Activated CD4-positive, alpha-beta T cell treated with anti-CD3 and anti-CD28 coated beads, Interleukin-2, amount 50 U/mL, for 4 hours (primary cell): ENCODE measurements at regions not wholly inside any gene's neighbourhood (a gene's known extent, or its start where the extent isn't known, plus 50 kb on each side); places are given as distances from the start of the nearest gene placed in this dataset.

Source experiments
- DNase-seq, 2 experiments: peaks; one replicate each; pipeline ENCODE4 v3.0.0-alpha.2; 2020

DNA sequence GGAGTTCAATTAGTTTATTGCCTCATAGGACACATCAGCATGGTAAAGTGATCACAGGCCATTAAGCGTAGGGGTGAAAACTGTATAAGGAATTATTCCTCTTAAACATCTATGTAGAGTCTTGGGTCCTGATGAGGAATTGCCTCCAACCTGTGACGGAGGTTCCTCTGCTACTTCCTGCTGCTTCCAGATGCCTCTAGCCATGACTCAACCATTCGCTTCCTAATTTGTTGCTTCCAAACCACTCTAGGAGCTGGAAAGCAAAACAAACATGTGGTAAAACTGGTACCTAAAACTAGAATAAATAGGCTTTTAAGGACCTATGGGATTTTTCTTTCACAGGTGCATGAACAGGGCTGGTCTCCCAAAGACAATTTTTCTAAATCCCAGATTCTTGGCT lies 253.8 kb downstream of the KLF12 start:
- no peak for DNase-seq

DNA sequence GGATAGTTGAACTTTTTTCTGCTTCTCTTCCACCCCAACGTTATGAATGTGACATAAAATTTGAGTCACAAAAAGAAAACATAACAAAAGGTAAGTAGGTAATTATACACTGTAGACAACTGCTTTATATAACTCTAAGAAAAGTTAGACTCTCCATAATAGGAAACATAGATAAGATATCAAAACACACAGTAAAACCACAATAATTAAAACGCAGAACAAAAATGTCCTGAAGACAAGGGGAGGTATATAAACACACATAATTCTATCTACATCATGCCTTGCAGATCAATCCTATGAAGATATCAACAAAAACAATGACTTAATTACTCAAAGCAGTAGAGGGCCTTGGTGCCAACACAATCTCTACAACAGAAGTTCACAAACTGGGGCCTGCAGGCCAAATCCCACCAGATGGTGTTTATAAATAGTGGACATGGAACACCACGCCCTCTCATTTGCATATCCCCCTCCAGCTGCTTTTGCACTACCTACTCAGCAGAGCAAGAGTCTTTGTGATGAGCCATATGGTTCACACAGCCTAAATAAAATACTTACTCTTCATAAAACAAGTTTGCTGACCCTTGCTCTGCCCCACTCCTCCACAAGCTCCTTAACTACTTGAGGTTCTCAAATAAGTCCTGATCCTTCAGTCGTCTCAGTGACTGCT lies 254.7 kb downstream of the KLF12 start:
- no peak for DNase-seq

DNA sequence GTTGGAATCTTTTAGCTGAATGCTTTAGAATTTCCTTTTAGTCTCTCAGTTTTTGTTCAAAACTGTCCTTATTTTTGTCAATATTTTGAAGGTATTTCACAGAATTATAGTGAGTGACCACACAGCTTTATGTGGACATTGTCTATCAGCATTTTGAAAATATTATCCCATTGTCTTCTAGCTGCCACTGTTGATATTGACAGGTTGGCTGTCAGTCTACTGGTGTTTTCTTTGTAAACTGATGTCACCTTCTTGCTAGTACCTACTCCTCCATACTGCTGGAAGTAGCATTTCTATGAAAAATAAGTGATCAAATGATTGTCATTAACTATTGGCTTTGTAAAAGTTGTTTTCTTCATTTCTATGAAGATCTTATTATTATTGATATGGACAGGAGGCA lies 256.8 kb downstream of the KLF12 start:
- DNase-seq, result no peak

DNA sequence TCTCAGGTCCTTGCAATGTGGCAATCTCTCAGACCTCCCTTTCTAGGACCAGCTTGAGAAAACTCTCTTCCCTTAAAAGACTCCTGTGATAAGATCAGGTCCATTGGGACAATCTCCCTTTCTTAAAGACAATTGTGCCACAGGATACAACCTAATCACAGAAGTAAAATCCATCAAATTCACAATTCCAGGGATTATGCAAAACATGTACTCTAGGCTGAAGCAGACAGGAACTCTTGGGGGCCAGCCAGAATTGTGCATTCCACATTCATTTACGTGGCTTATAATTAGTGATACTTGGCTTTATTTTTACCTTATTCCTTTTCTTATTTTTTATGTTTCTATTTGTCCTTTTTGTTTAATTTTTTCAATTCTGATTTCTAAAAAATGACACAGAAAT lies 257.9 kb downstream of the KLF12 start:
- DNase-seq, result no peak

DNA sequence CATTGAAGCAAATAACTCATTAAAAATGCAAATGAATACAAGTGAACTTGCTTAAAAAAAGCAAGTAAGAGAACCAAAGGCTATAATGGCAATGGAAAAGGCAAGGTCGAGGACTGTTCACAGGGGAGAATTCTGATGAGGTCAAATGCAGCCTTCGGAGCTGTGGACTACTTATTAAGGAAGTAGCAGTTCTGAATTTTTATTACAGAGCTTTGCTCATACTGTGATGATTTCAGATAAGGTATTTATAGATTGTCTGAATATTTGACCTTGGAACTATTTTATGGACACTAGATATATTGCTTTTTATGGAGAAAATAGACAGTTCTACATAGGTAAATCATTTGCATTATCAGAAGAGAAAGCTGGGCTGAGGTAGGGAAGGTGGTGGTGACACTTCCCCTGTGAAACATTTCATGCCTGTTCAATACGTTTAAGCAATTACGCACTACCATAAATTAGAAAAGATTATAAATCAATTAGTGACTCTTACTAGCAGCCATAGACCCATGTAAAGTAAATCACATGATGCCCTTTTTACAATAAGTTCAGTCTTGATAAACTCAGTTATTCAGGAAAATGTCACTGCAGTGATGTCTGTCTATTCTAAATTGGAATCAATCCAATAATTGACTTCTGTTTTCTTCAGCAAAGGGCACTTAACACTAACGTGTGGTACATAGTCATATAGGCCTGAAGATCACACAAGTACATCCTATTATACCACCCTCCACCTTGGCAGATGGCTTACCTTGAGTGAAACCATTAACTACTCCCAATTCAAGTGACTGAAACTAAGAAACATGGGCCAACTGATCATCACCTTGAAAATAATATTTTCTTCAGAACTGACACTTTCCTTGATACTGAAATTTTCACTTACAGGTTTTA lies 260.0 kb downstream of the KLF12 start:
- DNase-seq, result no peak

DNA sequence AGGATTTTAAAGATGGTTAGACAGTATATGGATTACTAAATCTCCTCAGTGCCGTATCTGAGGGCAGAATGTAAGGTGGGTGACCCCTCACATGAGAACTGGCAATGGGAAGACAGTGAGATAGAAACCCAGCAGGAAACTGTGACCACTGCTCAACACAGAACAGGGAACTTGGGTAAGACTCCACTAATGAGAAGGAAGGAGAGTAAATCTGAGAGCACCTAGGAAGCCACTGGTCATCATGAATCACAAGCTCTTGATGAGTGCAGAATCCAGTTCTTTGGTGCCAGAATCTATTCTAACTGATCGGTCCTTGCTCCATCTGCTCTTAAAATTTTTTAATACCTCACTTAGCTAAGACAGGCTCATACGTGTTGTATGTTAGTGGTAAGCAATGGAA lies 261.8 kb downstream of the KLF12 start:
- DNase-seq, result no peak

DNA sequence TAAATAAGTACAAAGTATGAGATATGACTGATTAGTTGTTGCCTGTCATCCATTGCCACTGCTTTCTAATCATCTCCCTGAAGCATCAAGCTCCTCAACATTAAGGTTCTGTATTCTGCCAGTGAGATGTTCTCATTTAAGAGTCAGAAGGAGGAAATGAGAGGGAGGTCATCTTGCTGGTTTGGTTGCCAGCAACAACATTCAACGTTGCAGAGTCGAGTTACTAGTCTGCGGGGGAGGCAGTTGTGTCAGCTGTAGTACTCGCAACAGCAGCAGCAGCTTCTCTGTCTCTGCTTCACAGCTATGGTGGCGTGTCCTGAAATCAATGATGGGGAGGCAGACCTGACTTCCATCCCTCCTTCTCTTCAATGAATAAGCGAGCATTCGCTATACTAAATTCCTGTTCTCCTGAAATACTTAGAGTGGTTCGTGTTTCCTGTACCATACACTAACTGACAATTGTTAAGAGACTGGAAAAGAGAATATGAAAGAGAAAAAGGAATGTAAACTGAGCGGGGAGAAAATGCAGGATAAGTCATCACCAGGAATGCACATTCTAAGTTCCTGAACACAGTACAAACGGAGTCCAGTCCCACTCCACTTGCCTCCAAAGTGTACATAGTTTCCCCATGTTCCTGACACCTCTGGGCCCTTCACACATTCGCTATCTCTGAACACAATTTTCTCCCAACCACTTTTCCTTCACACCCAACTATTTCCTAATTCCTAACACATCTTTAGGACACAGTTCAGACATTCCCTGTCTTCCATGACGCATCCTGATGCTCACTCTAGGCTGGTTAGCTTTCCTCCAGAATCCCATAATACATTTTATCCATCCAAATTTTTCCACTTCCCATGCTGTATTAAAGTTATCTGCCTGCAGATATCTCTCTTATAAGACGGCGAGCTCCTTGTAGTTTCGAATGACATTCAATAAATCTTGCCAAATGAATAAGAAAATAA lies 263.0 kb downstream of the KLF12 start:
- DNase-seq, result no peak

DNA sequence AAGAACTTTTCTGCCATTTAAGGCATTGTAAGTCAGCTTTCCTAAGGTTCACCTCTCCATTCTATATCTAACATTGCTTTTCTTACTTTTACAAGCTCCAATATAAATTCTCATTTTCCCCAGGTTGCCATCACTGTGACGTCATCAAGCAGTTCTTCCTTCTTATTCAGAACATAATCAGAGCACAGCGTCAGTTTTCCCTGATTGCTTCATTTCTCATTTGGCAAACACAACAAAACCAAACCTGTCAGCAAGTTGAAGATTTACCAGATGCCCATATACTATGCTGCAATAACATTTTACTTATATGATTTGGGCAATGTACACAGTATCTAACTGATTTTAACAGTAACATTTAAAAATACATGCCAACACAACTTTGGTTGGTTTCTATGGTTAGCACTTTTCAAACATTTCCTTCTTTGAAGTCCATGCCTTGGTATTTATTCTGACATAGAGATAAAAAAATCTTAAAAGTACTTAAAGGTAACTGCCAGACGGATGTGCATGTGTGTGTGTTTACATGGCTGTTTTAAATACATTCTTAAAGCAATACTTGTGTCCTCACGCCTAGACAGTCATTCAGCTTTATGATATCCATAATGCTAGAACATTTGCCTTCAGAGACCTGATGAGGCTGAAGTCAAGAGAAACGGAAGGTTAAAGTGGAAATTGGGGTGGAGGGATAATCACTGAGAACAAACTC lies 264.0 kb downstream of the KLF12 start:
- no peak for DNase-seq

DNA sequence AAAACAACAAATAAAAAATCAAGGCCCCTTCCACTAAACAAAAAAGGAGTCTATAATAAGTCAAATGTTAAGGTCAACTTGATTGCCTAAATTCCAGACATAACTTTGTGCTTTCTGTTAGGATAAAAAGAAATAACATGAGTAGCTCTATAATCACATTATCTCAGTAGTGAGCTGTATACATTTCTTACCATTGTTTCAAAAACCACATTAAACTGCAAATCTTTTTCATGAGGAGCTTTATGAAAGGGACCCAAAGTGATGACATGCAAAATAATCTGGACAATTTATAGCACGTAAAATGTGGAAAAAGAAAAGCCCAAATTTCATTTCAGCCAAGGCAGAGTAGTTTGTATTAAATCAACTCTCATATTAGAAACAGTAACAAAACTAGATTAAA lies 269.2 kb downstream of the KLF12 start:
- no peak for DNase-seq

DNA sequence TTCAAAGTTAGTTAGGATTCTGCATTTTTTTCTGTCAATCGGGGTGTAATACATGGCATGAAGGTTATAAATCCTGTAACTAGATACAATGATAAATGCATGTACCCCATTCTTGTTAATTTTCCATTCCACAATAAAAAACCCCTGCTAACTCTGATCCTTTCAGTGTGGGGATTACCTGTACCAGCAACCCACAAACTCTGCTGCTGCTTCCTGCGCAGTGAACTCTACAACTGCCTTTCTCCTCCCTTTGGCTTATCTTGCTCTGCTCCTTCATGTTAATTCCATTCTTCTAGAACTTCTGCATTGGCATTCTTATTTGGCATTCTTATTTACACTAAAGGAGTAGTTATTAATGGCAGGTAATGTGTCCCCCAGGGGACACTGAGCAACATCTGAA lies 273.1 kb downstream of the KLF12 start:
- DNase-seq, result no peak

DNA sequence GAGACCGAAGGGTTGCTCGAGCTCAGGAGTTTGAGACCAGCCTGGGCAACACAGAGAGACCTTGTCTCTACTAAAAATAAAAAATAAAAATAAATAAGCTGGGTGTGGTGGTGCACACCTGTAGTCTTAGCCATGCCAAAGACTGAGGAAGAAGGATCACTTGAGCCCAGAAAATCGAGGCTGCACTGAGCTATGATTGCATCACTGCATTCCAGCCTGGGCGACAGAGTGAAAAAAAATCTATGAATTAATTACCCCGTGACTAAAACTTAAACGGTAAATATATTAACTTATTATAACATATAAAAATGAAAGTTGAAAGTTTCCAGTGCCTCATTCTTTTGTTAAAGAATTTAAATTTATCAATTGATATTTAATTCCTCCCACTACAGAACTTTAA lies 273.7 kb downstream of the KLF12 start:
- no peak for DNase-seq

DNA sequence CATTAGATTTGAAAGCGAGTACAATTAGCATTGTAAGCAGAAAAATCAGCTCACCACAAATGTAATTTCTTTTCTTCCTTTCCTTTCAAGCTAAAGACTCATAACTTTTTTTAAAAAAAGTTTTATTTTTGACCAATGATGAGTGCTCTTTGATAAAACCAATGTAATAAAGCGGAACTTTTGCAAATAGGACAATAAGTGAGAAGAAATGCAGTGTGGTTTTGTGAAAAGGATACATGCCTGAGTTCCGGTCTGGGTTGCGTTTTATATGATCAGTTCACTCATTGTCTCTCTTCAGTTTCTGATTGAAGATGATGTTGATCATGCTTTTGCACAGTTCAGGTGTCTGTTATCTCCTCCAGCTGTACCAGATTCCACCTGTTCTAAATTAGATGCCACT lies 274.4 kb downstream of the KLF12 start:
- no peak for DNase-seq

DNA sequence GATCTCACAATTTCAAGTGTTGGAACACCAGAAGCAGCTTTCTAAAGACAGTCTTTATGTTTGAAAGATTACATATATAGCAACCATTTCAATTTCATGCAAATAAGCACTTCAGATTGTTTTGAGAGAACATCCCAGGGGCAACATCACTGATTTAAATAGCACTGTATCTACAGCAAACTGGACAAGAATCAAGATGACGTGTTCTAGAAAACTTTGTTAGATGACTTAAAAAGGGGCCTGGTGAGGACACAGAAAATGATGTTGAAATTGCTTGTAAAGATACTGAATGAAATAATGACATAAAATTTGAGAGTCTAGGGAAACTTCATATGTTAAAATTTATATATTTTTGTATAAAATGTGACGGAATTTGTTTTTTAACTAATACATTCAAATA lies 277.1 kb downstream of the KLF12 start:
- no peak for DNase-seq

DNA sequence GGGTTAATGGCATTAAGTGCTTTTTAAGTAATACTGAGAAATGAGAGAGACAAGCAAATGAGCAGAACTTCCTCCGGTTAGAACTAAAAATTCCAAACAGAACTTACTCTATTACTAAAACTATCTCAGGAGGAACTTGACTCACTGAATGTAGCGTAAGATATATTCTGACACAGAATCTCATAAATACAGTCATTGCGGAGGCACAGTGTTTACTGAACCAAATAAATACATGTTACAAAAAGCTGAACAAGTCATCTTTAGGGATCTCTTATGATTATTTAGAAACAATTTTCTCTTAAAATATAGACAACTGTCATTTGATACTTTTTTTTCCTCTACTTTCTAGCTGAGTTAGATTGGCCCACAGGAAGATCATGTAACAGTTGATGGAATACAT lies 283.1 kb downstream of the KLF12 start:
- DNase-seq, result no peak

DNA sequence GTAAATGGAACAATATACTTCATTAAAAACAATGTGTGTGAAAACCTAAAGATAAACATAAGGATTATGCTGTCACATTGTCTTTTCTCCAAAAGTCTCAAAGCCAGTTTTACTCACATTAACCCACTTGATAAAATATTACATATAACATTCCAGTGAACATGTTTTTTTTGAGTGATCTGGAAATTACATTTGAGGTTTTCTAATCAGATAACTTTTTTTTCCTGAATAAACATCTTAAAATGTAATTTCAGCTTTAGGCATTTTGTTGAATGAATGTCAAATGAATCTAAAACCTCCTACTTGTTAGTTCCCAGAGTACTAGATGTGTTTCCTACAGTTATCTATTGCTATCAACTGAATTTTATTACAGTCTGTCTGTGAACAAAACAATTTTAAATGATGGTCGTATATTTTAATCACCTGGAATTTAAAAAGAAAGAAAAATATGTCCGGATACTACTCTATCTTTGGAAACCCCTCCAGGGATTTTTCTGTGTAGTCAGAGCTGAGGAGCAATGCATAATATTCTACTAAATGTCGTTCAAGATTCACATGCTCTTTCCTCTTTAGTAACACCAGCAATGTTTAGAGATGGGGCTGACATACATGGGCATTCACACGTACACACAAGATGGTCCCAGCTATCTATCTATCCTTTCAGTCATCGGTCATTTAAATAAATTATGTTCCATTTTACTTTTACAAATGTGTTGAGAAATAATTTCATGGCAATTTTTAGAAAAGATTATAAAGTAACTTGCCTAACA lies 283.9 kb downstream of the KLF12 start:
- DNase-seq, result no peak

DNA sequence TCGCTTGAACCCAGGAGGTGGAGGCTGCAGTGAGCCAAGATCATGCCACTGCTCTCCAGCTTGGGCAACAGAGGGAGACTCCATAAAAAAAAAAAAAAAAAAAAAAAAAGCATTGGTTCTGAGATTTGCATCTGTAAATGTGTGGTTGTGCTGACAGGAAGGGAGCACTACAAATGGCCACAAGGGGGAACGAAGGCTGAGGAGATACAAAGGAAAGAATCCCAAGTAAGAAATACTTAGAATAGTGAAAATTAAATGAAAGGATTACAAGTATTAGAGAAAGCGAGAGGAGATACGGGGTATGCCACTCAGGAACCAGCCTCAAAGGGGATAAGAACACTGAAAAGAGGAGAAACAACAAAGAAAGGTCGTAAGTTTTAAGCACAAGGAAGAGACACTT lies 284.9 kb downstream of the KLF12 start:
- peak in 1 of 2 experiments; percentile 9 for DNase-seq

DNA sequence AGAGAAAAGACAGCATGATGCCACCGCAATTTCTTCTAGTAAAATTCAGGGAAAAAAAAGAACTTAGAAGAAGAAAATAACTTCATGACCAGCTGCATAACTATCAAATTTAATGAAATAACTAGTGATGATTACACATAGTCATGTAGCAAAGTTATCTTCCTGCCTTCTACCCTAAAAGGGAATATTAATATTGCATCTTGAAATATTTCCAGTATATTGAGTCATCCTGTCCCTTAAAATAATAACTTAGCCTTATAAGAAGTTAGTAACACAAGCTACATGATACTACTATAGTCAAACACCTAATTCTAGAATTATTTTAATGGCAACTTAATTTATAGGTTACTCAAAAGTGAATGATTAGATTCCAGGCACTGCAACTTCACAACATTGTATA lies 289.2 kb downstream of the KLF12 start:
- DNase-seq, result no peak

DNA sequence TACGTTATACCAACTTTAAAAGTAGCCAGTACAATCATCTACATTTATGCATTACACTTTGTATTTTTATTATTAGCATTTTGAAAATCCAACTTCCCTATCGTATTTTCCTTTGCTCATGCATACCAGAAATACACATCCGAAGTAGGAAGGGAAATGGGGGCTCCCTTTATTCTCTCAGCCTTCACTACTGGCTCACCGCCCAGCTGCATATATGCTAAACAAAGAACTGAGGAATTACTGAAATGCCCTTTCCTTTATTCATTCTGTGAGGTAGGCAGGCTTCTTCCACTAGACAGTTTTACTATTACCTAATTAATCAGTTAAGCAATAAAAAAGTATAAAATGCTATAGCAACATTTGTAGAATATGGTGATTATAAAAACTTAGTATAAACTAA lies 291.6 kb downstream of the KLF12 start:
- DNase-seq, result no peak

DNA sequence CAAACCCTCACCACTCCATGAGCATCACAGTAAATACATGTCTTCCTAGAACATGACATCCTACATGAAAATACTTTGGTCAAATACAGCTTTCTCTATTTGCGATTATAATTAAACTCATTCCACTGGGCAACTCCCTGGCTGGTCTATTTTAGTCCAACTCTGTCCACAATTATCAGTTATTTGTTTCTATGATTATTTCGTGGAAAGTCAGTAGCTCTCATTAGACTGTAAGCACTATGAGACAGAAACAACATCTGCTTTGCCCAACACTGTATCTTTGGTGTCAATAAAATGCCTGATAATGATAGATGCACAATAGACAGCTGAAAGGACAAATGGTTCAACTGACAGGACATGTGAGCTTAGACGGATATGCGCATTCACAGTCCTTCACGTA lies 292.0 kb downstream of the KLF12 start:
- DNase-seq, result no peak

DNA sequence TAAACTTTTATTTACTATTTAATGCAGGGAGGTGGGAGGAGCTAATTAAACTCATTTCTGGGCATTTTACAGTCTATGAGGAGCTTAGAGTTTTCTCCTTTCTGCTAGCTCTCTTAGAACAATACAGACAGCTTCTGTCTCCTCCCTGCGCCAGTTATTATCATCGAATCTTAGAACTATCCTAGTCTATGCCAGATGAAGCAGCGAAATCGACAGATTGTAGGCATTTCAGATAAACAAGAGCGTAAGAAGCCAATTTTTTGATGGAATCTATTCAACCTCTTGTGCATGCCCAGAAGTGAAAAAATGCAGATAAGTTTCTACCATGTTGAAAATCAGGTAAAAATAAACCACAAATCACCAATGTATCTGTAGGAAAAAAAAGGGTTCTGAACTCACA lies 297.1 kb downstream of the KLF12 start:
- no peak for DNase-seq

DNA sequence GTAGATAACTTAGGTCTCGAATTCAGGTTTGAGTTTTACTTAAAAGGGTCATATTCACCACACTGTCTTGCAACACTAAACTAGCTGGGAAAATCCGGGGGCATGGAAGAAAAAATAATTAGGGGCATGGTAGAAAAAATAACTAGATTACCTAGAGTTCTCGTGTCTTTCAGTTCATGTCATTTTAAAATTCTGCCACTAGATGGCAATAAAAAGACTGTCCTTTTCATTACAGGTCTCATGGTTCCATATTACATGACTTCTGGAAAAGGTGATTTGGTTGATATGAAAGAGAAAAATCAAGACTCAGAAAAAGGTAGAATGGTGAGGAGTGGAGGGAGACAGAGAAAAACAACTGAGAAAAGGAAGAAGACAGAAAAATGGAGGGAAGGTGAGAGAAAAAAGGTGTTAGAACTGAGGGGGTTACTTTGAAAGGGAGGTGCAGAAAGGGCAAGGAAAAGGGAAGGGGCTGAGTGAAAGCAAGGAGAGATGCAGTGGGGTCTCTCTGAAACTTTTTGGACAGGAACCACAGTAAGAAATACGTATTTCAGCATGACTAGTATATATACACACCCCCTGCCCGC lies 299.0 kb downstream of the KLF12 start:
- DNase-seq, result no peak
